GM12892 (cell line): ENCODE measurements at regions not wholly inside any gene's neighbourhood (a gene's known extent, or its start where the extent isn't known, plus 50 kb on each side); places are given as distances from the start of the nearest gene placed in this dataset.

ENCODE experiments used
- POLR2A ChIP-seq: IDR thresholded peaks from 2 replicates; pipeline ENCODE4 v1.6.1; 2011; ENCODE audit warnings: low read depth, low read length, control low read depth
- POLR2AphosphoS5 ChIP-seq: IDR thresholded peaks from 2 replicates; pipeline ENCODE4 v1.6.1; 2011; ENCODE audit warnings: low read depth, low read length, control low read depth
- TAF1 ChIP-seq: IDR thresholded peaks from 2 replicates; pipeline ENCODE4 v1.6.1; 2011; ENCODE audit warnings: low read depth, mild to moderate bottlenecking, control low read depth, low read length, borderline replicate concordance

DNA sequence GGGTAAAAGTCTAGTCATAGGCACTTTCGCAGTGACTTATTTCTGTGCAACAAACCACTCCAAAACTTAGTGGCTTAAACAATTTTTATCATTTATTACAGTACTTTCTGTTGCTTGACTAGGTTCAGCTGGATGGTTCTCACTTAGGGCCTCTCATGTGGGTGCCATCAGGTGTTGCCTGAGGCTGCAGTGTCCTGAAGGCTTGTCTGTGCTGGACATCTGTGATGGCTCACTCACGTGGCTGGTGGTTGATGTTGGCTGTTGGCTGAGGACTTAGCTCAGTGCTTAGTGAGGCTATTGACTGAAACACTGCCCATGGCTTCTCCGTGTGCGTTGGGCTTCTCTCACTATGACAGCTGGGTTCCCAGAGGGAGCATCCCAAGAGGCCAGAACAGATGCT lies 81.4 kb upstream of the GCFC2 start:
- TF ChIP-seq POLR2AphosphoS5 (no peak), POLR2A (no peak), TAF1 (no peak)
